ENCODE measurements at regions not wholly inside any gene's neighbourhood (a gene's known extent, or its start where the extent isn't known, plus 50 kb on each side); places are given as distances from the start of the nearest gene placed in this dataset.

- no peak for DNase-seq
Measured at GRCh38 chr9:89773170-89773569, 168.4 kb downstream of the GADD45G start.

DNA sequence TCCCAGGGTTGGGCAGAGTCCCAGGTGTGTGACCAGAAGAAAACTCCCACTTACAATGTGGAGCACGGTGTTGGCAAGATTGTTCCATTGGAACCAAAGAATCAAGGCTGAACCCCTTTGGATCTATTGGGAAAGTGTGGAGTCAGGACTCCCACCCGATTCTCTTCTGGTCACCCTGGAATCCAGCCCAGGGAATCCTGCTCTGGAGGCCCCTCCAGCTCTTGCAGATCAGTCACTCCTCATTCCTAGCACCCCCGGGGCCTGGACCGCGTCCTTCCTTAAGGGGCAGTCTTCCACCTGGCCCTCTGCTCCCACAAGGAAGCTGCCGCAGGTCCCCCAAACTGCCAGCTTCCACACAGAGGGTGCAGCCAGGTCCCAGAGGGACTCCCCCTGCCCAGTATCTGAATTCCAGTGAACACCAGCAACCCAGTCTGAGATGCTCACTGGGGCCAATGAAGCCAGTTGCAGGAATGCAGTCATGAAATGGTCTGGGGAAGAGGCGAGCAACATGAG lies 170.1 kb downstream of the GADD45G start:
- no peak for DNase-seq

GRCh38 chr9:89775641-89776040 lies 170.8 kb downstream of the GADD45G start:
- DNase-seq, result no peak

GRCh38 chr9:89776795-89777525 lies 172.1 kb downstream of the GADD45G start:
- DNase-seq, result no peak

DNA sequence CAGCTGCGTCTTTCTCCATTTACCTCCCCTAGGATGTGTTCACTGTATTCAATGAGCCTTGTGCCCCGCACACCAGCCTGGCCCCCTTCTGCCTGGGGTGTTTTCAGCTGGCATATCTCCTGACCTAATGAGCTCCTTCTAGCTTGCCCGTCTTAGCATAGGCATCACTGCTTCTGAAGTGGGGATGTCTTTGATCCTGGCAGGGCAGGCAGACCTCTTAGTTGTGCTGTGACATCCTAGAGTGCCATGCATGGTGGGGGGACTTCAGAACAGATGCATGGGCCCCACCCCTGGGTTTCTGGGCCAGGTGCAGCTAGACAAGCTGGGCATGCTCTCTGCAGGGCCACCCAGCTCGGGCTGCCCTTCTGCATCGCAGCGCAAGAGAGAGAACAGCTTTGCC lies 172.7 kb downstream of the GADD45G start:
- no peak for DNase-seq

DNA sequence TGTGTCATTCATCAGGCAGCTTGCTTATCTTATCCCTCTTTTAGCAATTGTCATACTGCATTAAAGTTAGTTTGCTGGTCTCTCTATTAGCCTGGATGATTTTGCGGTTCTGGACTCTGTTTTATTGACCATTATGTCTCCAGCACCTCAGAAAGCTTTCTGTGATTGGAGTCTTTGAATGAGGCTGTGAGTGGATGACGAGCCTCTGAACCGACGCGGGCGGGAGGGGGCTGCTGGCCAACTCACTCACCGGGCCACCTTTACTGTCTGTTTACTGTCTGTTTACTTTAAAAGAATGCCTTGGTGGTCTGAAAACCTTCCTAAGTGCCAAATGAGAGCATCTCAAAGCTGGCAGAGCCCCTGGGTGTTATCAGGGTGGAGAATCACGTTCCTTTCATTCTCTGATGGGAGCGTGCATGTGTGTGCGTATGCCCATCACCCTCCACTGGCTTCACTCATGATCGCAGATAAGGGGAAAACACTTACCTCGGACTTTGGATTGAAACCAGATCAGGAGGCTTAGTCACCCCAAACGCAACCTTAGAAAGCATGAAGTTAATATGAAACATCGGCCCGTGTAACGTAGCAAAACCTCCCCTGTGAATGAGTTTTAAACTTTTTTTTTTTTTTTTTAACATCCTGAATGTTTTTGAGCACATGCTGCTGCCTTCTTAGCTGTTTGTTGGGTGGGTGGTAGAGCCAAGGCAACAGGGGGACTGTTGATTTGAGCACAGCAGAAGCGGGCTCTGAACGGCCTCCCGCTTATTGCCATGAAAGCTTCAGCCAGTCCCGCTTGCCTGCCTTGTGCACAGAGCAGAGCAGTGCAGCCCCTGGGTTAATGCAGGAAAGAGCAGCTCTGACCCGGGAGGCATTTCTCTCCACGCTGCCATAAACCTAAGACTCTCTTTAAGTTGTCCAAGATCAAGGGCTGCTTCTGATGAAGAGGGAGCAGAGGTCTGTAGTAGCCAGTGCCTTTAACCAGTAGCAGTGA lies 173.6 kb downstream of the GADD45G start:
- no peak for DNase-seq

GRCh38 chr9:89779405-89780203 lies 174.8 kb downstream of the GADD45G start:
- DNase-seq, result no peak

DNA sequence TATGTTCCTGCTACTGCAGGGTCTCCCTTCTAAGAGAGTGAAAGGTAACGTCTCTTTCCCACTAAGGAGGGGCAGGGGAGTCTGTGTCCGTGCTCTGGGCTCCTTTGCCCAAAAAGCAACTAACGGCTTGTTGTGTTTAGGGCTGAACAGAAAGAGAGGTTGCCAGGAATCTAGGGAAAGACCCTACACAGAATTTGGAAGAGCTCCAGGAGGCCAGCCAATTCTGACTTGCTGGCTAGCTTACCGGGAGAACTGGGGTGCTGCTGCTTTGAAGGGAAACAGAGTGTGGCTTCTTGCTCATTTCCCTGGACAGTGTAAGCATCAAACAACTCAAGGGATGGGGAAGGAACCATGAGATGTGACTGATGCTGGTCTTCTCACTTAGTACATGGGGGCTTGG lies 176.1 kb downstream of the GADD45G start:
- no peak for DNase-seq

GRCh38 chr9:89781838-89782540 lies 177.2 kb downstream of the GADD45G start:
- no peak for DNase-seq

GRCh38 chr9:89786655-89787054 lies 181.8 kb downstream of the GADD45G start:
- no peak for DNase-seq

DNA sequence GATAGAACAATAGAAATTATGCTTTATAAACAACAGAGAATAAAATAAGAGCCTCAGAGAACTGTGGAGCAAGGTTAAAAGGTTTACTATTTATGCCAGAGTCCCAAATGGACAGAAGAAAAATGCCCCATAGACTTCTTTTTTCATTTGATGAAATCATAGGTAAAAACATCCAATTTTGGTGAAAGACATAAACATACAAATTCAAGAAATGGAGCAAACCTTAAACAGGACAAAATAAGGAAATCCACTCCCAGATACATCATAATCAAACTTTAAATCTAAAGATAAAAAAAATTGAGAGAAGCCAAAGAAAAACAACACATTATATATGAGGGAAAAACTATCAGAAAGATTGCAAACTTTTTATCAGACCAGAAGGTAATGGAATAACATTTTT lies 182.8 kb downstream of the GADD45G start:
- no peak for DNase-seq

DNA sequence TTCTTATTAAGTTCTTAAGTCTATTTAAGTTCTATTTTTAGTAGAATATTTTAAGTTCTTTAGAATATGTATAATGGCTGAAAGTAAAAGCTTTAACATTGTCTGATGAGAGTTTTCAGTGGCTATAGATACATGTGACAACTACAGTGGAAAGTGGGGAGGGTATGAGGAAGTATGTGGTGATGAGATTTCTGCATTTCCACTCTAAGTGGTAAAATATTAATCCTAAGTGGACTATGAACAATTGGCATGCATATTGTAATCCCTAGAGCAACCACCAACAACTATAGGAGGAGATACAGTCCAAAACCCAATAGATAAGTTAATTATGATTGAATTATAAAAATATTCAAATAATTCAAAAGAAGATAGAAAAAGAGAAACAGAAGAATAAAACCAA lies 183.6 kb downstream of the GADD45G start:
- no peak for DNase-seq

DNA sequence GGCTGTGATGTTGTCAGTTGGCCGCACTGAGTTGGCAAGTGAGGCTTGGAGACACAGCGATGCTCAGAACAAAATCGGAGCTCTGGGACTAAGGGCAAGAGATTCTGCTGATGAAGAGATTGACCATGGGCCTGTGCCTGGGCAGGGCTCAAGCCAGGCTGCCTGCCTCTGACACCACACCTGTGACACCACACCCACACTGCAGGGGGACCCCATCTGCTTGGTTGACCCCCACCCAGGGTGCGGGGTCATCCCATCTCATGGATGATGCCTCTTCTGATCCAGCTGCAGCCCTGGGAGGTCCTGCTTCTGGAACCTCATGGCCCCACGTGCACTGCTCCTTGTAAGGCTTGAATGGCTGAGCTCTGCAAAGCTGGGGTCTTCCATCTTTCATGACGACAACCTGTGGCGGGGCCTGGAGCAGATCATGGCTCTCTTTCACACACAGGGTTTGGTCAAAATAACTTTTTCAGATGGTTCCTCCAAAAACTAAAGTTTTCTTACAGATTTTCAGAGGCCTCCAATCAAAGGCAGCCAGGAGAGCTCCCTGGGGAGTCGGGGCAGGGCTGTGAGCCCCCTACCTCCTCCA lies 185.2 kb downstream of the GADD45G start:
- no peak for DNase-seq

DNA sequence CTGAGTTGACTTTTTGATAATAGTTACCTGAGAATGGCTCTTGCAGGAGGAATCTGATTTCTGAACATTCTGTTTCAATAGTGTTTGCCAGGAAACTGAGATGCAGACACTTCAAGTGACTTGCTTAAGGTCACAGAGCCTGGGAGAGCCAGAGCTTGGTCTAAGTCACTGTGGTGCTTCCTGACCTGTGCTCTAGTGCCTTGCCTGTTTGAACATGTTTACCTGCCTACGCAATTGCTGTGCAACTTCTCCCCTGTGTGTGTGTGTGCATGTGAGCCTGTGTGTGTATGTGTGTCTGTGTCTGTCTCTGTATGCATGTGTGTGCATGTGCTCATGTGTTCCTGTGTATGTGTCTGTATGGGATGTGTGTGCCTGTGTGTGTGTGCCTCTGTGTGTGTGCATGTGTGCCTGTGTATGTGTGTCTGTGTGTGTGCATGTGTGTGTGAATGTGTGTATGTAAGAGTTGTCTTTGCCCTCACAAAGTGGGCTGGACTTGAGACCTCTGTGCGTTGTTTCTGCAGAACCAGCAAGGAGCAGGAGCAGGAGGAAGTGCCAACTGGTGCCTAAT lies 185.8 kb downstream of the GADD45G start:
- DNase-seq, result no peak

DNA sequence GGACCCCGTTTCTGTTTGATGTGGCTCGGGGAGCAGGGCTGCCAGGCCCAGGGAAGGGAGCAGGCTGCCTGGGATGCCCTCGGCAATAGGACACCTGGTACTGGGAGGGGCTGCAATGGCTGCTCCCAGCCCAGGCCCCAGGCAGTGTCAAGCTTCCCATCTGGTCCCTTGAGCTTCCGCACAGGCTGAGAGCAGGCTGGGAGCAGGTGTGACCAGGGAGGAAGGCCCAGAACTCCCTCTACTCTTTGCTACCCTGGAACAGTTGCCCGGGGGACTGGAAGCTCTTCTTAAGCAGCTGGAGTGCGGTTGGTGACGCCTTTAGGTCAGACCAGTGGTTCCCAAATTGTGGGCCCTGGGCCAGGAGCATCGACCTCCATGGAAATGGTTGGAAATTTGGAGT lies 186.9 kb downstream of the GADD45G start:
- no peak for DNase-seq

GRCh38 chr9:89792189-89793123 lies 187.6 kb downstream of the GADD45G start:
- no peak for DNase-seq

GRCh38 chr9:89793124-89793495 lies 188.3 kb downstream of the GADD45G start:
- DNase-seq, result no peak

- DNase-seq, result no peak
Measured at GRCh38 chr9:89793551-89793950, 188.7 kb downstream of the GADD45G start.

- no peak for DNase-seq
Measured at GRCh38 chr9:89794918-89795317, 190.1 kb downstream of the GADD45G start.

- DNase-seq, result no peak
Measured at GRCh38 chr9:89795538-89796195, 190.9 kb downstream of the GADD45G start.

Data from stimulated activated naive CD4-positive, alpha-beta T cell (primary cell).